ENCODE measurements at regions not wholly inside any gene's neighbourhood (a gene's known extent, or its start where the extent isn't known, plus 50 kb on each side); places are given as distances from the start of the nearest gene placed in this dataset.

DNA sequence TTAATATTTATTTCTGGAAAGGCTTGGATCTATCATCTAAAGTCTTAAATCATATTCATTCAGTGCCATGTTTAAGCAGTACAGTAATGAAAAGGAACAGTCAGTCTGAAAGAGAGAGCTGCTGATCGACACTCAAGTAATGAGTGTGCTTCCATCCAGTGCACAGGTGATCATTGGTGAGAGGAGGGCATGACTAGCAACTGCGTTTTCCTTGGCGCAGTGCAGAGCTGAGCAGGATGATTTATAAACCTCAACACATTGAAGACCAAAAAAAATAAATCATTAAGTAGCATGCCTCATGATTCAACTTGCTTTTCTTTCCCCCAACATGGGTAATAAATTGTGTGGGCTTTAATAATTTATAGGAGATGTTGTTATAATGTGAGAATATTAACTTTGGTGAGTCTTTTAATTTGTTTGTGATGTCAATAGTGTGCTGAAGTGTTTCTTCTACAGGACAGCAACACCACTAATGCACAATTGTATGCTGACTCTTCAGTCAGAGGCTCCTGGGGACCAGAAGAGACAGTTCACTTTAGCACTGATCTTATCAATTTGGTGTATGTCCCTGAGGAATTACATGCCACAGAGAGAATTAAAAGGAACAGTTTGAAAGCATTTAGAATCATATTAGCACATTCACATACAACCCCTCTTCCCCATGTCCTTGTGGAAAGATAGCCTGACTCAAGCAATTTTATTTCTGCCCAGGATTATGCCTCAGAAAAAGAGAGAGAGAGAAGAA, 199.7 kb upstream of the ADGRL2 start:
- TF ChIP-seq, protein P1, sequence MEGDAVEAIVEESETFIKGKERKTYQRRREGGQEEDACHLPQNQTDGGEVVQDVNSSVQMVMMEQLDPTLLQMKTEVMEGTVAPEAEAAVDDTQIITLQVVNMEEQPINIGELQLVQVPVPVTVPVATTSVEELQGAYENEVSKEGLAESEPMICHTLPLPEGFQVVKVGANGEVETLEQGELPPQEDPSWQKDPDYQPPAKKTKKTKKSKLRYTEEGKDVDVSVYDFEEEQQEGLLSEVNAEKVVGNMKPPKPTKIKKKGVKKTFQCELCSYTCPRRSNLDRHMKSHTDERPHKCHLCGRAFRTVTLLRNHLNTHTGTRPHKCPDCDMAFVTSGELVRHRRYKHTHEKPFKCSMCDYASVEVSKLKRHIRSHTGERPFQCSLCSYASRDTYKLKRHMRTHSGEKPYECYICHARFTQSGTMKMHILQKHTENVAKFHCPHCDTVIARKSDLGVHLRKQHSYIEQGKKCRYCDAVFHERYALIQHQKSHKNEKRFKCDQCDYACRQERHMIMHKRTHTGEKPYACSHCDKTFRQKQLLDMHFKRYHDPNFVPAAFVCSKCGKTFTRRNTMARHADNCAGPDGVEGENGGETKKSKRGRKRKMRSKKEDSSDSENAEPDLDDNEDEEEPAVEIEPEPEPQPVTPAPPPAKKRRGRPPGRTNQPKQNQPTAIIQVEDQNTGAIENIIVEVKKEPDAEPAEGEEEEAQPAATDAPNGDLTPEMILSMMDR (IDR thresholded peaks at IDR 0.05; ENCODE audit: extremely low read depth, missing control alignments), result no peak
- no peak for DNase-seq (ENCODE audit: low spot score)

DNA sequence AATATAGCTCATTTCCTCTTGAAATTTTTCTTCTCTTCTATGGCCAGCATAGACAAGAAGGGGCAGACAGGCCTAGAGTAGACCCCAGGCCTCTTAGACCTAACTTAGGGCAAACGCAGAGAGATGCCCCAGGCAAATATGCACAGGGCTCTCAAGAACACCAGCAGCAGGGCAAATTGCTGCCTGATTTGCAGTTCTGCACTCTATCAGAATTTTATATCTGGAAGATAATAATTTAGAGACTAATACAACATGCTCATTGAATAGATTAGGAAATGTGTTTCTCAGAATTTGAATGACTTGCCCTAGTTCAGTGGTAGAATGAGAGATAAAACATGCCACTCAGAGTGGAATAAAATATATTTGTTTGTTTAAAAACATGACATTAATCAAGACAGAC, 200.4 kb upstream of the ADGRL2 start:
- TF ChIP-seq, protein P1 (IDR thresholded peaks at IDR 0.05; ENCODE audit: extremely low read depth, missing control alignments), result no peak
- no peak for DNase-seq (ENCODE audit: low spot score)

DNA sequence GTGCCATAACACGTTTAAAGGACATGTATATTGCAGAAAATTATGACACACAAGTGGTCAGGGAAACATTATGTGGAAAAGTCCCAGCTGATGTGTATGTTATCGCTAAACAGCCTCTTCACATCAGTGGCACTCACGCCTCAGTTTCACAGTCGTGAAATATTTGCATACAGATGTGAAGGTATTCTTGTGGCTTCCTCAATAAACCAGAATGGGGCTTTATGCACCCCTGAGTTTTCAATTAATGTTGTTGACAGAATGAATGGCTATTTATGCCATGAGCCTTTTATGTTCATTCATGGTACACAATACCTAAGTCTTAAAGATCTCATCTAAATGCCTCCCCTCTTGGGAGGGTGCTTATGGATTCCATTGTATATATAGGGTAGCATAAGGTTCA, 202.1 kb upstream of the ADGRL2 start:
- TF ChIP-seq, protein P1 (IDR thresholded peaks at IDR 0.05; ENCODE audit: extremely low read depth, missing control alignments), result no peak
- no peak for DNase-seq (ENCODE audit: low spot score)

DNA sequence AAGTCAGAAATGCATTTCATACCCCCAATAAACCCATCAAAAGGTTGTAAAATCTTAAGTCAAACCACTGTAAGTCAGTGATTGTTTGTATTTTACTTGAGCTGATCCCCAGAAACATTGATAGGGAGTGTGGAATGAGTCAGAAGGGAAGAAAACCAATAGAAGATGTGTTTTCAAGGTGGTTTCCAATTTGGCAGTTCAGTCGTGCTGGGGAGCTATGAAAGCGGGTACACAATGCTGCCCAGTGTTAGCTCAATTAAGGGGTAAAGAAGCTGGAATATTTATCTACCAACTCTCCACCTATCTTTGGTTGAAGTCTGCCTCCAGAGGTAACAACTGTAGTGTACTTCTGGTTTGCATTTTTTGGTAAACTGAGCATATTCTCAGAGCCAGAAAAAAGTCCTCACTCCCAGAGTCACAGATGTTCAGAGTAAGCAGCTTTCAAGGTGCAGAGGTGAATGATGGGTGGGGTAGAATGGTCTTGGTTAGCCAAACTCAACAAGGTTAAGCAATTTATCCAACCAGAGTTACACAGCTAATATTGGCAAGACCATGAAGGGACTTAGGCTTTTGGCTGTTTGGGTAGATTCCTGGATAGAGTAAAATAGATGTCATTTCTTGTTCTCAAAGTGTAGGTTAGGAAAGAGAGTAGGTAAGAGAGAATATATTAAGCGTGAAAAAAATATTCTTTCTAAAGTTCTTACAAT, 202.9 kb upstream of the ADGRL2 start:
- TF ChIP-seq, protein P1 (IDR thresholded peaks at IDR 0.05; ENCODE audit: extremely low read depth, missing control alignments), result no peak
- DNase-seq (ENCODE audit: low spot score), result no peak

DNA sequence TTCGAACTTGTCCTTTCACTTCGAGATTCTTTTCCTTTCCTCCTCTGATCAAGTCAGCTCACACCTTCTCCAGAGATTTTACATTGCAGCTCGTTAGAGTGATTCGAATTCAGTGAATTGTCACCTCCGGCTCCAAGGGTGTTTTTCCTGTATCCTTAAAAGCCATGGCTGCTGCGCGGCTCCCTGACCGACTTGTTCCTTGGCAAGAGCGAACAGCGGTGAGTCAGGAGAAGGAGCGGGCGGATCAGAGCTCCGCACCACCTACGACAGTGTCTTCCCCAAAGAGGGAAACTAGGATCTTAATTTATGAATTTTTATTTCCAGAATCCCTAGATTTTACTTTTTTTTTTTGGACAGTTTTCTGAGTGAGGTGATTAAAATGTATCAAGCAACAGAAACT, 204.4 kb upstream of the ADGRL2 start:
- no peak for DNase-seq (ENCODE audit: low spot score)
- TF ChIP-seq, protein P1 (IDR thresholded peaks at IDR 0.05; ENCODE audit: extremely low read depth, missing control alignments), result no peak

DNA sequence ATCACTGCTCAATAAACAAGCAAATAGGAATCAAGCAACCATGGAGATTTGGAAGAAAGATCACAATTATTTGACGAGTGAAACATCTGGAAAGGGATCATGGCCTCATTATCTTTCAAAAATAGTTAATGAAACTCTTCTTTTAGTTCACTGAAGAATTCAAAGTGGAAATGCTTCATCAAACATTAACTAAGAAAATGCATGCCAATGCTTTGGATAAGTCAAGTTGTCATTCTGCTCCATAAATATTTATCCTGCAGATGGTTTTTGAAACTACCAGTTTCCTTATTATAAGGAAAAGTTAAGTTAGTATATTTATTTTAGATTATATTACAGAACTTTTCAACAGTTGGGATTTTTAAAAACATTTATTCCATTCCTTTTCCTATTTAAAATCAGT, 206.5 kb upstream of the ADGRL2 start:
- DNase-seq (ENCODE audit: low spot score), result no peak

DNA sequence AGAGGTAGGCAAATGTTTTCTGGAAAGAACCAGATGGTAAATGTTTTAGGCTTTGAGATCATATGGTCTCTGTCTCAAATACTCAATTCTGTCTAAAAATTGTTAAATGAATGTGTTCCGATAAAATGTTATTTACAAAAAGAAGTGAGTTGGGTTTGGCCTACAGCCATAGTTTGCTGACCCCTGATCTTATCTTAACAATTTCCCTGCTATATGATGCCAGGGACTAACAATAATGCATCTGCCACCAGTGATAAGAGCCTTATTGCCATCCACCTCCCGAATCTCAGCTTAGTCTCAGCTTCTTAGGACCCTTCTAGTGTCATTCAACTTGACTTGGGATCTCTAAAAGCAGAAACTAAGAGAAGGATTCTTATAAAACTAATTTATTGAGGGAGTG, 208.5 kb upstream of the ADGRL2 start:
- no peak for DNase-seq (ENCODE audit: low spot score)
- TF ChIP-seq, protein P1 (IDR thresholded peaks at IDR 0.05; ENCODE audit: extremely low read depth, missing control alignments), result no peak

More for the DNA sequence above, 206.5 kb upstream of the ADGRL2 start:
- TF ChIP-seq, protein P1 (IDR thresholded peaks at IDR 0.05; ENCODE audit: extremely low read depth, missing control alignments), result no peak
